ENCODE measurements at regions not wholly inside any gene's neighbourhood (a gene's known extent, or its start where the extent isn't known, plus 50 kb on each side); places are given as distances from the start of the nearest gene placed in this dataset.

DNA sequence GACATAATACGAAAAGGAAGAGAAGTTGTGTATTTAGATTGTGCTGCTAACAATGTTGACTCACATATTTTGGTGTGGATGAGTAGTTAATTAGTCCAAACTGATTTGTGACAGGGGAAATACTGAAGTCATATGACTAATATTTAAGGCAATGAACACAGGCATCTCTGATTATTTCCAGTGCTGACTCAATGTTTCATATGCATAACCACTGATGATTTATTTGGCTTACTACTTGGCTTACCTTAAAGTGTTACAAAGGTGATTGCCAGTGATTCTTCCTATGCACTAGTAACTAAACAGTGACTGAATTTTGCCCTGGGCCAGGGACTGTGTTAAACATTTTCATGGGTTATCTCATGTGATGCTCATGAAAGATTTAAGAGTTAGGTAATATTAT is 722.6 kb downstream of the METTL4 start:
- TF ChIP-seq CTCF (IDR thresholded peaks at IDR 0.05; ENCODE audit: insufficient read depth, low read depth, low read length) (no peak), EZH2 (IDR thresholded peaks at IDR 0.05; ENCODE audit: insufficient read depth, low read length) (no peak)

Data from astrocyte (in vitro differentiated cells and primary cell).